LNCAP (cell line): ENCODE measurements at regions not wholly inside any gene's neighbourhood (a gene's known extent, or its start where the extent isn't known, plus 50 kb on each side); places are given as distances from the start of the nearest gene placed in this dataset.

Experiments
- CTCF ChIP-seq: fragments of 450-650 bp; IDR thresholded peaks from 2 replicates; pipeline ENCODE4 v1.5.1; 2017; ENCODE audit warnings: mild to moderate bottlenecking

- TF ChIP-seq CTCF = no peak
These were observed 1175.7 kb downstream of the SORCS1 start for GRCh38 chr10:105988848-105989247.

- TF ChIP-seq CTCF = no peak
These were observed 1177.4 kb downstream of the SORCS1 start for GRCh38 chr10:105986912-105987635.

- no peak for TF ChIP-seq CTCF
These were observed 1178.0 kb downstream of the SORCS1 start for GRCh38 chr10:105986486-105986885.

GRCh38 chr10:105982735-105983134 lies 1181.8 kb downstream of the SORCS1 start:
- TF ChIP-seq CTCF = no peak

- no peak for TF ChIP-seq CTCF
These were observed 1182.8 kb downstream of the SORCS1 start for GRCh38 chr10:105981679-105982078.

GRCh38 chr10:105974803-105975456 lies 1189.6 kb downstream of the SORCS1 start:
- TF ChIP-seq CTCF = peak; percentile 40

GRCh38 chr10:105973902-105974301 lies 1190.6 kb downstream of the SORCS1 start:
- TF ChIP-seq CTCF = no peak
